ENCODE measurements at regions not wholly inside any gene's neighbourhood (a gene's known extent, or its start where the extent isn't known, plus 50 kb on each side); places are given as distances from the start of the nearest gene placed in this dataset.

GRCh38 chr10:9195385-9195784, 1140.9 kb downstream of the GATA3 start:
- TF ChIP-seq CTCF (IDR thresholded peaks at IDR 0.05) (no peak), POLR2A (IDR thresholded peaks at IDR 0.05) (no peak), POLR2AphosphoS5 (IDR thresholded peaks at IDR 0.05) (no peak), EP300 (IDR thresholded peaks at IDR 0.05) (no peak)
